Loucy (cell line): ENCODE measurements at regions not wholly inside any gene's neighbourhood (a gene's known extent, or its start where the extent isn't known, plus 50 kb on each side); places are given as distances from the start of the nearest gene placed in this dataset.

Experiments used
- H2AFZ ChIP-seq: fragments of 200-600 bp; sonication (generic); 2 replicates; pipeline ENCODE4 v1.6.0; 2016; ENCODE audit warnings: antibody characterized with exemption, mild to moderate bottlenecking, low read length, moderate library complexity
- H3F3A ChIP-seq: fragments of 200-600 bp; 2 replicates; pipeline ENCODE4 v1.6.0; 2016; ENCODE audit warnings: antibody characterized with exemption, low read depth, mild to moderate bottlenecking
- H3K27me3 ChIP-seq: fragments of 200-600 bp; sonication (generic); 2 replicates; pipeline ENCODE4 v1.6.1; 2014; ENCODE audit warnings: low read length, mild to moderate bottlenecking; ENCODE audit not compliant: insufficient read depth, poor library complexity, severe bottlenecking
- H3K36me3 ChIP-seq: fragments of 200-600 bp; sonication (generic); 2 replicates; pipeline ENCODE4 v1.6.1; 2016; ENCODE audit warnings: low read length; ENCODE audit not compliant: insufficient read depth
- H3K4me1 ChIP-seq: fragments of 200-600 bp; sonication (generic); 2 replicates; pipeline ENCODE4 v1.5.1; 2014; ENCODE audit warnings: low read length, mild to moderate bottlenecking; ENCODE audit not compliant: insufficient read depth, poor library complexity, severe bottlenecking
- H3K4me2 ChIP-seq: fragments of 200-600 bp; sonication (generic); 2 replicates; pipeline ENCODE4 v1.6.0; 2014; ENCODE audit warnings: antibody characterized with exemption, low read length, low read depth, mild to moderate bottlenecking; ENCODE audit not compliant: poor library complexity, severe bottlenecking
- H3K4me3 ChIP-seq: fragments of 200-600 bp; sonication (generic); 2 replicates; pipeline ENCODE4 v1.5.1; 2014; ENCODE audit warnings: low read length, mild to moderate bottlenecking, mixed read lengths; ENCODE audit not compliant: poor library complexity, severe bottlenecking
- H3K79me2 ChIP-seq: fragments of 200-600 bp; sonication (generic); 2 replicates; pipeline ENCODE4 v1.6.1; 2014; ENCODE audit warnings: low read length; ENCODE audit not compliant: insufficient read depth
- H3K9ac ChIP-seq: fragments of 200-600 bp; sonication (generic); 2 replicates; pipeline ENCODE4 v1.6.0; 2014; ENCODE audit warnings: mild to moderate bottlenecking, low read depth, low read length, moderate library complexity; ENCODE audit not compliant: poor library complexity, severe bottlenecking
- H3K9me2 ChIP-seq: fragments of 200-600 bp; sonication (generic); replicated peaks from 2 replicates; pipeline ENCODE4 v1.6.1; 2016; ENCODE audit warnings: low read depth, low read length, mixed read lengths
- H3K9me3 ChIP-seq: fragments of 200-600 bp; sonication (generic); 2 replicates; pipeline ENCODE4 v1.6.1; 2014; ENCODE audit warnings: mild to moderate bottlenecking, antibody characterized with exemption, low read length, low read depth; ENCODE audit not compliant: insufficient read depth
- H4K20me1 ChIP-seq: fragments of 200-600 bp; sonication (generic); 2 replicates; pipeline ENCODE4 v1.6.0; 2014; ENCODE audit warnings: antibody characterized with exemption, low read length, mild to moderate bottlenecking; ENCODE audit not compliant: insufficient read depth, poor library complexity, severe bottlenecking
- EZH2phosphoT487 ChIP-seq: fragments of 200-600 bp; IDR thresholded peaks from 2 replicates; pipeline ENCODE4 v1.6.1; 2018; ENCODE audit warnings: antibody characterized with exemption, mild to moderate bottlenecking, moderate library complexity, borderline replicate concordance
- TF ChIP-seq, protein P1 (sequence below): fragments of 200-600 bp; sonication (generic); conservative IDR thresholded peaks from 2 replicates; pipeline ENCODE4 v1.5.1; 2014; ENCODE audit warnings: mild to moderate bottlenecking, antibody characterized with exemption, low read length

DNA sequence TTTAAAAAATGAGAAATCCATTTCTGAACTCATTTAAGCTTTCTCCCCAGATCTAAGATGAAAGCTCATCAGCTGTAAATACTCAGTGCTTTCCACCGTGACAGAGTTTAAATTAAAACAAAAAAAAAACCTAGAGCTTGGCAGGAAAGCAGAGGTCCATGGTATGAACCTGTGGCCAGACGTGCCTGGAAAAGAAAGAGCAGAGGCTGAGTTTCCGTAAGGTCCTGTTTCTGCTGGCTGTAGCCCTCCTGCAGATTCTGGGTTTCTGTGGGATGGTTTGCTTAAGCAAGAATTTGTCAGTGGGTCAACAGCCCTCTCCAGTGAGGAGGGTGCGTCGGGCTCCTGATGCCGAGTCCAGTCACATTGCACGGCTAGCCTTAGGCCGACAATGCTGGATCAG is 383.2 kb downstream of the SAMD5 start:
- Histone ChIP-seq H3K36me3 (no peaks in the 10 kb centered on the region), H3K9me3 (peaks cover 13% of the 10 kb centered on the region), H3K4me2 (no peak overlapping the region), H3K9ac (no peak overlapping the region), H4K20me1 (no peaks in the 10 kb centered on the region), H3K79me2 (no peaks in the 10 kb centered on the region), H3K4me3 (no peak overlapping the region), H3K9me2 (no peaks in the 10 kb centered on the region), H3K4me1 (peaks cover 3% of the 10 kb centered on the region), H3F3A (no peaks in the 10 kb centered on the region), H2AFZ (no peak overlapping the region), H3K27me3 (no peaks in the 10 kb centered on the region)
- TF ChIP-seq EZH2phosphoT487 = no peak
- TF ChIP-seq, protein P1, sequence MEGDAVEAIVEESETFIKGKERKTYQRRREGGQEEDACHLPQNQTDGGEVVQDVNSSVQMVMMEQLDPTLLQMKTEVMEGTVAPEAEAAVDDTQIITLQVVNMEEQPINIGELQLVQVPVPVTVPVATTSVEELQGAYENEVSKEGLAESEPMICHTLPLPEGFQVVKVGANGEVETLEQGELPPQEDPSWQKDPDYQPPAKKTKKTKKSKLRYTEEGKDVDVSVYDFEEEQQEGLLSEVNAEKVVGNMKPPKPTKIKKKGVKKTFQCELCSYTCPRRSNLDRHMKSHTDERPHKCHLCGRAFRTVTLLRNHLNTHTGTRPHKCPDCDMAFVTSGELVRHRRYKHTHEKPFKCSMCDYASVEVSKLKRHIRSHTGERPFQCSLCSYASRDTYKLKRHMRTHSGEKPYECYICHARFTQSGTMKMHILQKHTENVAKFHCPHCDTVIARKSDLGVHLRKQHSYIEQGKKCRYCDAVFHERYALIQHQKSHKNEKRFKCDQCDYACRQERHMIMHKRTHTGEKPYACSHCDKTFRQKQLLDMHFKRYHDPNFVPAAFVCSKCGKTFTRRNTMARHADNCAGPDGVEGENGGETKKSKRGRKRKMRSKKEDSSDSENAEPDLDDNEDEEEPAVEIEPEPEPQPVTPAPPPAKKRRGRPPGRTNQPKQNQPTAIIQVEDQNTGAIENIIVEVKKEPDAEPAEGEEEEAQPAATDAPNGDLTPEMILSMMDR = no peak

DNA sequence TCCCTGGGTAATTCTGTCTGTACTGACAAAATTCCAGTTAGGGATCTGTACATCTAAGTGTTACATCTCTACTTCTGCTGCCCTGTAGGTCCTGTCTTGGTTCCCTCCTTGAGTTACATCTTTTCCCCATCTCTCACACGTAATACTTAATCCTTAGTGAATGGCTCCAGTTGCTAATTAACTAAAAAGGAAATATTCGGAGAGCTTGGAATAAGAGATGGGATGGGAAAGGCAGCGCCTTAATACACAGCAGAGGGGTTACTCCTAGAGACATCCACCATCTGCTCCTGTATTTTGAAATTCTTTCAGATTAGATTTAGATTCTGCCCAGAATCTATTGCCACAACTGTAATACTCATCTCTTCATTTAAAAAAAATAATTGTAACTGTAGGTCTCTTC is 384.0 kb downstream of the SAMD5 start:
- Histone ChIP-seq H3K27me3 (no peaks in the 10 kb centered on the region), H3K9ac (no peak overlapping the region), H3K9me3 (peaks cover 7% of the 10 kb centered on the region; the same call in 1 of the 2 replicates), H3K36me3 (no peaks in the 10 kb centered on the region), H2AFZ (no peak overlapping the region), H3K79me2 (no peaks in the 10 kb centered on the region), H3K4me1 (peaks cover 8% of the 10 kb centered on the region), H3K4me2 (no peak overlapping the region), H3K9me2 (no peaks in the 10 kb centered on the region), H3F3A (no peaks in the 10 kb centered on the region), H3K4me3 (no peak overlapping the region), H4K20me1 (no peaks in the 10 kb centered on the region)
- no peak for TF ChIP-seq EZH2phosphoT487

DNA sequence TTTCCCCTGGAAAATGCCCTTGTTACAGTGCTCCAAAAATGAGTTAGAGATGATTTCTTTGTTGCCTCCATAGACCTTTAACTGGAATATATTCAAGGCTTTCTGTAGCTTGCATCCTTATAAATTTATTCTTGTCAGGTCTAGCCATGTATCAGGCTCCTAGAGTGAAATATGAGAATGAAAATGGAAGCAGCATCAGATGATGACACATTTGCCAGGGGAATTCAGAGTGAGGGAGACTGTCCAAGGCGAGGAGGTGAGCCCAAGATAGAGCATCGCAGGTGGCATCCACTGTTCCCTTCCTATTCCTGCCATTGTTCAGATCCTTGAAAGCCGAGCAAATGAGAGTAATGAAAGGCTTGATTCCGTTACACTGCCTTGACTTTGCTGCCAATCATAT is 386.8 kb downstream of the SAMD5 start:
- no peaks in the 10 kb centered on the region for H3K36me3 ChIP-seq
- no peaks in the 10 kb centered on the region for H3K27me3 ChIP-seq
- TF ChIP-seq EZH2phosphoT487 = no peak
- TF ChIP-seq, protein P1 = no peak

DNA sequence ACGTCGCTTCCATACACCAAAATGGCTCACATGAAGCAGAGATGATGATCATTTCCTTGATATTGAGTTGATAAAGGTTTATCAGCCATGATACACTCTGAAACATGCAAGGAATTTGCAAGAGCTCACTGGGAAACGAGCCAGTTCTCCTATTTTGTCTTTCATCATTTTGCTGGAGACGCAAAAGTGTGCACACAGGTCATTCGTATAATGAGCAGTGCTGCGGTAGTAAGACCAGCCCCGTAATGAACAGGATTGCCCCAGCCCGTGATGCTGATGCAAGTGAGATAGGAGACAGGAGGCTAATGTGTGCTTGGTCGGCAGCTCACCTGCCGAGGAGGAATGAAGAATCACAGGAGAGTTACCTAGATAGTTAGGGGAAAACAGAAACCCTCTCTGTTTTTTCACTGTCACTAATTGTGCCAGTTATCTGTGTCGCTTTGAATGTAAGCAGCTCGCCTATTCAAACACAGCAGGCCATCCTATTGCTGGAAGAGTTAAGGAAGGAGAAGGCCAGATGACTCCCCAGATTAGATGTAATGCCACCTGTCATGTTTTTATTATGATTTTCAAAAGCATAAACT is 391.8 kb downstream of the SAMD5 start:
- H3K4me3 ChIP-seq = no peak overlapping the region
- H3K4me1 ChIP-seq = peaks cover 6% of the 10 kb centered on the region
- no peaks in the 10 kb centered on the region for H3K27me3 ChIP-seq
- H3K9ac ChIP-seq = no peak overlapping the region
- no peak overlapping the region for H2AFZ ChIP-seq
- H3K36me3 ChIP-seq = no peaks in the 10 kb centered on the region
- TF ChIP-seq, protein P1 = no peak
- TF ChIP-seq EZH2phosphoT487 = no peak
- no peaks in the 10 kb centered on the region for H3K9me3 ChIP-seq
- H3K79me2 ChIP-seq = no peaks in the 10 kb centered on the region
- H3K4me2 ChIP-seq = no peak overlapping the region
- no peaks in the 10 kb centered on the region for H4K20me1 ChIP-seq
- H3K9me2 ChIP-seq = no peaks in the 10 kb centered on the region
- no peaks in the 10 kb centered on the region for H3F3A ChIP-seq

More for the DNA sequence above, 386.8 kb downstream of the SAMD5 start:
- Histone ChIP-seq H3K79me2 (no peaks in the 10 kb centered on the region), H3F3A (no peaks in the 10 kb centered on the region), H2AFZ (no peak overlapping the region), H3K9ac (no peak overlapping the region), H3K9me2 (no peaks in the 10 kb centered on the region), H3K4me2 (no peak overlapping the region), H3K4me1 (peaks cover 6% of the 10 kb centered on the region), H3K9me3 (no peaks in the 10 kb centered on the region), H4K20me1 (no peaks in the 10 kb centered on the region), H3K4me3 (no peak overlapping the region)
